GM18867 (cell line): ENCODE measurements at regions not wholly inside any gene's neighbourhood (a gene's known extent, or its start where the extent isn't known, plus 50 kb on each side); places are given as distances from the start of the nearest gene placed in this dataset.

Experiments used
- ATAC-seq: cut with Tn5 transposase; IDR thresholded peaks from one replicate; pipeline ENCODE4 v1.9.1; 2021; ENCODE audit warnings: mild to moderate bottlenecking, moderate library complexity; ENCODE audit not compliant: unreplicated experiment

- ATAC-seq, result no peak
Observed at GRCh38 chr21:27817902-27818623, 851.2 kb upstream of the ADAMTS5 start.

- no peak for ATAC-seq
Observed at GRCh38 chr21:27817074-27817473, 850.2 kb upstream of the ADAMTS5 start.

- no peak for ATAC-seq
Observed at GRCh38 chr21:27816301-27816700, 849.4 kb upstream of the ADAMTS5 start.

GRCh38 chr21:27814226-27814625 is 847.3 kb upstream of the ADAMTS5 start:
- no peak for ATAC-seq

GRCh38 chr21:27813750-27814149 is 846.9 kb upstream of the ADAMTS5 start:
- no peak for ATAC-seq

GRCh38 chr21:27813344-27813743 is 846.5 kb upstream of the ADAMTS5 start:
- no peak for ATAC-seq

- ATAC-seq, result no peak
Observed at GRCh38 chr21:27812279-27812678, 845.4 kb upstream of the ADAMTS5 start.

- ATAC-seq, result no peak
Observed at GRCh38 chr21:27808923-27809322, 842.0 kb upstream of the ADAMTS5 start.

GRCh38 chr21:27807596-27807995 is 840.7 kb upstream of the ADAMTS5 start:
- ATAC-seq, result no peak

GRCh38 chr21:27806281-27806680 is 839.4 kb upstream of the ADAMTS5 start:
- ATAC-seq, result no peak

- no peak for ATAC-seq
Observed at GRCh38 chr21:27805696-27806095, 838.8 kb upstream of the ADAMTS5 start.

- no peak for ATAC-seq
Observed at GRCh38 chr21:27804515-27804914, 837.6 kb upstream of the ADAMTS5 start.

- no peak for ATAC-seq
Observed at GRCh38 chr21:27803571-27803970, 836.7 kb upstream of the ADAMTS5 start.

- peak; percentile 90 for ATAC-seq
Observed at GRCh38 chr21:27802816-27803475, 836.1 kb upstream of the ADAMTS5 start.

- no peak for ATAC-seq
Observed at GRCh38 chr21:27799861-27800260, 833.0 kb upstream of the ADAMTS5 start.

GRCh38 chr21:27796106-27796505 is 829.2 kb upstream of the ADAMTS5 start:
- no peak for ATAC-seq

GRCh38 chr21:27795418-27795817 is 828.5 kb upstream of the ADAMTS5 start:
- no peak for ATAC-seq

- ATAC-seq, result no peak
Observed at GRCh38 chr21:27793901-27794300, 827.0 kb upstream of the ADAMTS5 start.

- ATAC-seq, result no peak
Observed at GRCh38 chr21:27787046-27787445, 820.2 kb upstream of the ADAMTS5 start.

GRCh38 chr21:27779606-27780005 is 812.7 kb upstream of the ADAMTS5 start:
- no peak for ATAC-seq

- no peak for ATAC-seq
Observed at GRCh38 chr21:27776925-27777553, 810.2 kb upstream of the ADAMTS5 start.

GRCh38 chr21:27772816-27773215 is 805.9 kb upstream of the ADAMTS5 start:
- ATAC-seq, result no peak
